ENCODE measurements at regions not wholly inside any gene's neighbourhood (a gene's known extent, or its start where the extent isn't known, plus 50 kb on each side); places are given as distances from the start of the nearest gene placed in this dataset.

GRCh38 chr7:34237493-34237849 lies 332.1 kb downstream of the BMPER start:
- TF ChIP-seq POLR2A (IDR thresholded peaks at IDR 0.05): no peak
- TF ChIP-seq CTCF (IDR thresholded peaks at IDR 0.05): no peak

Measured in testis (tissue), 2 donors.